ENCODE measurements at regions not wholly inside any gene's neighbourhood (a gene's known extent, or its start where the extent isn't known, plus 50 kb on each side); places are given as distances from the start of the nearest gene placed in this dataset.

GRCh38 chr20:57774951-57775350, 65.1 kb upstream of the PMEPA1 start:
- no peak for TF ChIP-seq CTCF (IDR thresholded peaks at IDR 0.05; ENCODE audit: low read length)
- no peak for TF ChIP-seq EZH2 (IDR thresholded peaks at IDR 0.05; ENCODE audit: borderline replicate concordance, low read length)

Measured in OCI-LY1 (cell line).